ENCODE measurements at regions not wholly inside any gene's neighbourhood (a gene's known extent, or its start where the extent isn't known, plus 50 kb on each side); places are given as distances from the start of the nearest gene placed in this dataset.

- Mint-ChIP-seq H3K4me3 (no peak overlapping the region), H3K9me3 (no peaks in the 10 kb centered on the region), H3K27ac (no peak overlapping the region), H3K27me3 (ENCODE audit: insufficient read depth, low read depth, poor library complexity) (peaks cover 2% of the 10 kb centered on the region), H3K4me1 (peaks cover 6% of the 10 kb centered on the region; the same call in 2 of the 3 replicates), H3K36me3 (ENCODE audit: low read depth) (no peaks in the 10 kb centered on the region)
- DNase-seq (ENCODE audit: low spot score) = no peak
- H4K20me1 ChIP-seq (replicated peaks; ENCODE audit: insufficient read depth) = no peaks in the 10 kb centered on the region
- H3K4me3 ChIP-seq = no peak overlapping the region
- no peak for TF ChIP-seq EZH2phosphoT487 (IDR thresholded peaks at IDR 0.05; ENCODE audit: unreplicated experiment)
- TF ChIP-seq ZNF331 (CRISPR knock-in tag; IDR thresholded peaks at IDR 0.05; ENCODE audit: low read depth) = no peak
- TF ChIP-seq JUNB (IDR thresholded peaks at IDR 0.05; ENCODE audit: unreplicated experiment) = no peak
- TF ChIP-seq ZNF114 (CRISPR knock-in tag; IDR thresholded peaks at IDR 0.05) = no peak
- no peak for TF ChIP-seq REST (IDR thresholded peaks at IDR 0.05; ENCODE audit: unreplicated experiment)
- TF ChIP-seq STAT1 (IDR thresholded peaks at IDR 0.05; ENCODE audit: unreplicated experiment) = no peak
- TF ChIP-seq CREB1 (CRISPR knock-in tag; IDR thresholded peaks at IDR 0.05; ENCODE audit: low read depth) = no peak
- TF ChIP-seq, protein P1, sequence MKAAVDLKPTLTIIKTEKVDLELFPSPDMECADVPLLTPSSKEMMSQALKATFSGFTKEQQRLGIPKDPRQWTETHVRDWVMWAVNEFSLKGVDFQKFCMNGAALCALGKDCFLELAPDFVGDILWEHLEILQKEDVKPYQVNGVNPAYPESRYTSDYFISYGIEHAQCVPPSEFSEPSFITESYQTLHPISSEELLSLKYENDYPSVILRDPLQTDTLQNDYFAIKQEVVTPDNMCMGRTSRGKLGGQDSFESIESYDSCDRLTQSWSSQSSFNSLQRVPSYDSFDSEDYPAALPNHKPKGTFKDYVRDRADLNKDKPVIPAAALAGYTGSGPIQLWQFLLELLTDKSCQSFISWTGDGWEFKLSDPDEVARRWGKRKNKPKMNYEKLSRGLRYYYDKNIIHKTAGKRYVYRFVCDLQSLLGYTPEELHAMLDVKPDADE (IDR thresholded peaks at IDR 0.05) = no peak
- TF ChIP-seq, protein P2, sequence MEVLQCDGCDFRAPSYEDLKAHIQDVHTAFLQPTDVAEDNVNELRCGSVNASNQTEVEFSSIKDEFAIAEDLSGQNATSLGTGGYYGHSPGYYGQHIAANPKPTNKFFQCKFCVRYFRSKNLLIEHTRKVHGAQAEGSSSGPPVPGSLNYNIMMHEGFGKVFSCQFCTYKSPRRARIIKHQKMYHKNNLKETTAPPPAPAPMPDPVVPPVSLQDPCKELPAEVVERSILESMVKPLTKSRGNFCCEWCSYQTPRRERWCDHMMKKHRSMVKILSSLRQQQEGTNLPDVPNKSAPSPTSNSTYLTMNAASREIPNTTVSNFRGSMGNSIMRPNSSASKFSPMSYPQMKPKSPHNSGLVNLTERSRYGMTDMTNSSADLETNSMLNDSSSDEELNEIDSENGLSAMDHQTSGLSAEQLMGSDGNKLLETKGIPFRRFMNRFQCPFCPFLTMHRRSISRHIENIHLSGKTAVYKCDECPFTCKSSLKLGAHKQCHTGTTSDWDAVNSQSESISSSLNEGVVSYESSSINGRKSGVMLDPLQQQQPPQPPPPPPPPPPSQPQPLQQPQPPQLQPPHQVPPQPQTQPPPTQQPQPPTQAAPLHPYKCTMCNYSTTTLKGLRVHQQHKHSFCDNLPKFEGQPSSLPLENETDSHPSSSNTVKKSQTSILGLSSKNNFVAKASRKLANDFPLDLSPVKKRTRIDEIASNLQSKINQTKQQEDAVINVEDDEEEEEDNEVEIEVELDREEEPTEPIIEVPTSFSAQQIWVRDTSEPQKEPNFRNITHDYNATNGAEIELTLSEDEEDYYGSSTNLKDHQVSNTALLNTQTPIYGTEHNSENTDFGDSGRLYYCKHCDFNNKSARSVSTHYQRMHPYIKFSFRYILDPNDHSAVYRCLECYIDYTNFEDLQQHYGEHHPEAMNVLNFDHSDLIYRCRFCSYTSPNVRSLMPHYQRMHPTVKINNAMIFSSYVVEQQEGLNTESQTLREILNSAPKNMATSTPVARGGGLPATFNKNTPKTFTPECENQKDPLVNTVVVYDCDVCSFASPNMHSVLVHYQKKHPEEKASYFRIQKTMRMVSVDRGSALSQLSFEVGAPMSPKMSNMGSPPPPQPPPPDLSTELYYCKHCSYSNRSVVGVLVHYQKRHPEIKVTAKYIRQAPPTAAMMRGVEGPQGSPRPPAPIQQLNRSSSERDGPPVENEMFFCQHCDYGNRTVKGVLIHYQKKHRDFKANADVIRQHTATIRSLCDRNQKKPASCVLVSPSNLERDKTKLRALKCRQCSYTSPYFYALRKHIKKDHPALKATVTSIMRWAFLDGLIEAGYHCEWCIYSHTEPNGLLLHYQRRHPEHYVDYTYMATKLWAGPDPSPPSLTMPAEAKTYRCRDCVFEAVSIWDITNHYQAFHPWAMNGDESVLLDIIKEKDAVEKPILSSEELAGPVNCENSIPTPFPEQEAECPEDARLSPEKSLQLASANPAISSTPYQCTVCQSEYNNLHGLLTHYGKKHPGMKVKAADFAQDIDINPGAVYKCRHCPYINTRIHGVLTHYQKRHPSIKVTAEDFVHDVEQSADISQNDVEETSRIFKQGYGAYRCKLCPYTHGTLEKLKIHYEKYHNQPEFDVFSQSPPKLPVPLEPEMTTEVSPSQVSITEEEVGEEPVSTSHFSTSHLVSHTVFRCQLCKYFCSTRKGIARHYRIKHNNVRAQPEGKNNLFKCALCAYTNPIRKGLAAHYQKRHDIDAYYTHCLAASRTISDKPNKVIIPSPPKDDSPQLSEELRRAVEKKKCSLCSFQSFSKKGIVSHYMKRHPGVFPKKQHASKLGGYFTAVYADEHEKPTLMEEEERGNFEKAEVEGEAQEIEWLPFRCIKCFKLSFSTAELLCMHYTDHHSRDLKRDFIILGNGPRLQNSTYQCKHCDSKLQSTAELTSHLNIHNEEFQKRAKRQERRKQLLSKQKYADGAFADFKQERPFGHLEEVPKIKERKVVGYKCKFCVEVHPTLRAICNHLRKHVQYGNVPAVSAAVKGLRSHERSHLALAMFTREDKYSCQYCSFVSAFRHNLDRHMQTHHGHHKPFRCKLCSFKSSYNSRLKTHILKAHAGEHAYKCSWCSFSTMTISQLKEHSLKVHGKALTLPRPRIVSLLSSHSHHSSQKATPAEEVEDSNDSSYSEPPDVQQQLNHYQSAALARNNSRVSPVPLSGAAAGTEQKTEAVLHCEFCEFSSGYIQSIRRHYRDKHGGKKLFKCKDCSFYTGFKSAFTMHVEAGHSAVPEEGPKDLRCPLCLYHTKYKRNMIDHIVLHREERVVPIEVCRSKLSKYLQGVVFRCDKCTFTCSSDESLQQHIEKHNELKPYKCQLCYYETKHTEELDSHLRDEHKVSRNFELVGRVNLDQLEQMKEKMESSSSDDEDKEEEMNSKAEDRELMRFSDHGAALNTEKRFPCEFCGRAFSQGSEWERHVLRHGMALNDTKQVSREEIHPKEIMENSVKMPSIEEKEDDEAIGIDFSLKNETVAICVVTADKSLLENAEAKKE (CRISPR knock-in tag; IDR thresholded peaks at IDR 0.05) = no peak
- TF ChIP-seq, protein P3, sequence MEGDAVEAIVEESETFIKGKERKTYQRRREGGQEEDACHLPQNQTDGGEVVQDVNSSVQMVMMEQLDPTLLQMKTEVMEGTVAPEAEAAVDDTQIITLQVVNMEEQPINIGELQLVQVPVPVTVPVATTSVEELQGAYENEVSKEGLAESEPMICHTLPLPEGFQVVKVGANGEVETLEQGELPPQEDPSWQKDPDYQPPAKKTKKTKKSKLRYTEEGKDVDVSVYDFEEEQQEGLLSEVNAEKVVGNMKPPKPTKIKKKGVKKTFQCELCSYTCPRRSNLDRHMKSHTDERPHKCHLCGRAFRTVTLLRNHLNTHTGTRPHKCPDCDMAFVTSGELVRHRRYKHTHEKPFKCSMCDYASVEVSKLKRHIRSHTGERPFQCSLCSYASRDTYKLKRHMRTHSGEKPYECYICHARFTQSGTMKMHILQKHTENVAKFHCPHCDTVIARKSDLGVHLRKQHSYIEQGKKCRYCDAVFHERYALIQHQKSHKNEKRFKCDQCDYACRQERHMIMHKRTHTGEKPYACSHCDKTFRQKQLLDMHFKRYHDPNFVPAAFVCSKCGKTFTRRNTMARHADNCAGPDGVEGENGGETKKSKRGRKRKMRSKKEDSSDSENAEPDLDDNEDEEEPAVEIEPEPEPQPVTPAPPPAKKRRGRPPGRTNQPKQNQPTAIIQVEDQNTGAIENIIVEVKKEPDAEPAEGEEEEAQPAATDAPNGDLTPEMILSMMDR (conservative IDR thresholded peaks at IDR 0.05; ENCODE audit: low read depth in 2 of 2) = no peak
- no peak for TF ChIP-seq EZH2 (IDR thresholded peaks at IDR 0.05; ENCODE audit: low read depth, unreplicated experiment)
- no peak for TF ChIP-seq POLR2AphosphoS5 (IDR thresholded peaks at IDR 0.05; ENCODE audit: low read depth)
- TF ChIP-seq NANOG (IDR thresholded peaks at IDR 0.05; ENCODE audit: borderline replicate concordance) = no peak
- H3K4me1 ChIP-seq (ENCODE audit: insufficient read depth) = no peaks in the 10 kb centered on the region
- no peaks in the 10 kb centered on the region for H3F3A ChIP-seq (replicated peaks; ENCODE audit: low read depth)
- no peaks in the 10 kb centered on the region for H3K79me2 ChIP-seq (replicated peaks; ENCODE audit: insufficient read depth)
- no peak overlapping the region for H3K4me2 ChIP-seq
- no peak overlapping the region for H3K27ac ChIP-seq (ENCODE audit: low read depth)
- no peaks in the 10 kb centered on the region for H3K27me3 ChIP-seq (ENCODE audit: insufficient read depth)
- H2AFZ ChIP-seq = peak overlapping the region; percentile 78
- no peaks in the 10 kb centered on the region for H3K36me3 ChIP-seq (ENCODE audit: insufficient read depth)
- no peak for ATAC-seq
- no peaks in the 10 kb centered on the region for H3K9me2 ChIP-seq (ENCODE audit: insufficient read depth)
Measured at GRCh38 chr21:27400045-27400444, 433.2 kb upstream of the ADAMTS5 start.

All from GM23338 (cell line).